Ovary (tissue), 3 donors: ENCODE measurements at regions not wholly inside any gene's neighbourhood (a gene's known extent, or its start where the extent isn't known, plus 50 kb on each side); places are given as distances from the start of the nearest gene placed in this dataset.

Experiments used
- EP300 ChIP-seq: sonication (generic); formaldehyde crosslinking; IDR thresholded peaks from one replicate; pipeline ENCODE4 v1.6.1; 2017; ENCODE audit warnings: antibody characterized with exemption
- POLR2A ChIP-seq: fragments of 450-650 bp; IDR thresholded peaks from one replicate; pipeline ENCODE4 v1.6.1; 2017; ENCODE audit warnings: antibody characterized with exemption, mild to moderate bottlenecking, moderate library complexity
- TF ChIP-seq, protein P1 (sequence below), 3 donors: fragments of 450-650 bp in 2 of 3; fragments of 200-600 bp in 1 of 3; IDR thresholded peaks; one replicate each; pipeline versions ENCODE4 v1.5.1 to v1.8.0; 2016 to 2022; ENCODE audit warnings: antibody characterized with exemption in 3 of 3, mild to moderate bottlenecking in 1 of 3
- donor health status: DM: no; HTN: no; CAD: no.

DNA sequence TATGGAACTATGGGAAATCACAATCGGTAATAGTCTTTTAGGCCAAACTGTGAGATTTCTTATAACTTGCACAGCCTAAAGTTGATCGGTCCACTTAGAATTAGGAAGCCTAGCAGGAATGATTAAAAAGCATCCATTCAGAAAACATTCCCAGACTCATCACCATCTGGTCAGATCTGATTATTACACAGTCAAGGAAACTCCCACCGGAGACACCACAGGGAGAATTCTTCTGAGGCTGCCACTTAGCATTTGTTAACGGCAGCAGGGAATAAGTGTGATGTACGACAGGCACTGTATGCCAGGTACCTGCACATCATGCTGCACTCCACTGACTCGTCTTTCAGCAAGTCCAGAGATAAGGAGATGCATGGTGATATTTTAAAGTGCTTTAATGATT is 227.6 kb upstream of the STEAP1 start:
- TF ChIP-seq, protein P1, sequence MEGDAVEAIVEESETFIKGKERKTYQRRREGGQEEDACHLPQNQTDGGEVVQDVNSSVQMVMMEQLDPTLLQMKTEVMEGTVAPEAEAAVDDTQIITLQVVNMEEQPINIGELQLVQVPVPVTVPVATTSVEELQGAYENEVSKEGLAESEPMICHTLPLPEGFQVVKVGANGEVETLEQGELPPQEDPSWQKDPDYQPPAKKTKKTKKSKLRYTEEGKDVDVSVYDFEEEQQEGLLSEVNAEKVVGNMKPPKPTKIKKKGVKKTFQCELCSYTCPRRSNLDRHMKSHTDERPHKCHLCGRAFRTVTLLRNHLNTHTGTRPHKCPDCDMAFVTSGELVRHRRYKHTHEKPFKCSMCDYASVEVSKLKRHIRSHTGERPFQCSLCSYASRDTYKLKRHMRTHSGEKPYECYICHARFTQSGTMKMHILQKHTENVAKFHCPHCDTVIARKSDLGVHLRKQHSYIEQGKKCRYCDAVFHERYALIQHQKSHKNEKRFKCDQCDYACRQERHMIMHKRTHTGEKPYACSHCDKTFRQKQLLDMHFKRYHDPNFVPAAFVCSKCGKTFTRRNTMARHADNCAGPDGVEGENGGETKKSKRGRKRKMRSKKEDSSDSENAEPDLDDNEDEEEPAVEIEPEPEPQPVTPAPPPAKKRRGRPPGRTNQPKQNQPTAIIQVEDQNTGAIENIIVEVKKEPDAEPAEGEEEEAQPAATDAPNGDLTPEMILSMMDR (IDR thresholded peaks at IDR 0.05) = no peak
- TF ChIP-seq EP300 (no peak), POLR2A (no peak)
